Stromal cell of bone marrow (primary cell): ENCODE measurements at regions not wholly inside any gene's neighbourhood (a gene's known extent, or its start where the extent isn't known, plus 50 kb on each side); places are given as distances from the start of the nearest gene placed in this dataset.
A peak's percentile ranks its signal among the peaks of the same experiment; 100 is the strongest.

Experiments used
- DNase-seq: peaks from one replicate; pipeline ENCODE4 v3.0.0-alpha.2; 2012; ENCODE audit warnings: low read depth

DNA sequence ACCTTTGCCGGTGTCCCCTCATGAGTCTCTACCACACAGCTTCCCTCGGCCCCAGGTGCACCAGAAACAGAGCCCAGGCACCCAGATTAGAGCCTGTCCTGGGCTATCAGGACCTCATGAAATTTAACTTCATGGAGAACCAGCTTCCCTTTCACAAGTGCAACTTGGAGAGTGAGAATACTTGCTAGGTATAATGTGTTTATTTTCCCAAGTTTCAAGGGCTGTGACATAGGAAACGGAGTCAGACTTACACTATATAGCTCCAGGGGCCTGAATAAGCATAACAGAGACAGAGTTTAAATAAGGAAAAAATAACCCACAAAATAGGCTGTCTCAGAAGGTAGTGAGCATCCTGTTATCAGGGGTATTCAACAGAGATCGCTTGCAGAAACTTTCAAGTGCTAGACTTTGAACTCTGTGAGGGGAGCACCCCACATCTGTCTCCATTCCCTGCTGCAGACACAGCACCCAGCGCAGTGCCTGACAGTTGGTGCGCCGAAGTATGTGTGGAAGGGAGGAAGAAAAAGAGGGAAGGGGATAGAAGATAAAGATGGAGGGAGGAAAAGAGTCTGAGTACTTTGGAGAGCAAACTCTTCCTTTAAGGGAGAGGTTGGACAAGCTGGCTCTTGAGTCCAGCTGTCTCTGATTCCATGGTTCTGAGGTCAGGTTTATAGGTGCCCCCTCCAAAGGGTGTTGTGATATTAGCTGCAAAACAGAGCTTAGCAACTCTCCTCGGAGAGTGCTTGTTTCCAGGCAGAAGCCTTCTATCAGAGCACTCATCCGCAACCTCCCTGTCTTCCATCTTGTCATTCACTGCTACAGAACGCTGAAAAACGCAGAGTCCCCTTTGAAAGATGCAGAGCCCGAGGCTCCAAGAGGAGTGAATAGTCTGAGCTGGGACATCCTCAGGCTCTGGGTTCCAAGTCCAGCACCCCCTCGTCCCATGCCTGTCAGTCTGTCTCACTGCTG, 84.8 kb downstream of the CPN2 start:
- DNase-seq = no peak

GRCh38 chr3:194267744-194268653, 83.1 kb downstream of the CPN2 start:
- no peak for DNase-seq

GRCh38 chr3:194268654-194269512, 82.2 kb downstream of the CPN2 start:
- DNase-seq = no peak

DNA sequence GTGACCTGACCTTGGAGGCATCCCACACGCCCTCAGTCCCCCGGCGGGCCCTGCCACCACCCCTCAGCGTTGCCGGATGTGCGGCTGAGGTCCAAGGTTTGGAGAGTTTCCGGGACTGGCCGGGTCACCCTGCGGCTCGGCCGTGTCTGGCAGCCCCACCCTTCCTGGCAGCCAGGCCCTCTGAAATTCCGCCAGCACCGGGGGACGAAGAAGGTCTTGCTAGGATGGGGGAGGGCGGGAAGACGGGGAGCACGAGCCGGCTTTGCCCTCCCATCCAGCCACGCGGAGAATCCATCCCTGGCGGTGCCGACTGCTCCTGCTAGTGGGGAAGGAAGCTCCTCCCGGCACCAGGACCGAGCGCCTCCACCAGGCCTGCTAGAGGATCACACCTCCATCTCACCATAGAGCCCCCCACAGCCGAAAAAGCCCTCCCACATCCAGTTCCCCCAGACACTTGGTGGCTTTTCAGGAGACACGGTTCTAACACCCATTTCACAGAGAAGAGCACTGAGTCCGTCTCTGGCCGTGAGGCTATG, 81.5 kb downstream of the CPN2 start:
- no peak for DNase-seq

DNA sequence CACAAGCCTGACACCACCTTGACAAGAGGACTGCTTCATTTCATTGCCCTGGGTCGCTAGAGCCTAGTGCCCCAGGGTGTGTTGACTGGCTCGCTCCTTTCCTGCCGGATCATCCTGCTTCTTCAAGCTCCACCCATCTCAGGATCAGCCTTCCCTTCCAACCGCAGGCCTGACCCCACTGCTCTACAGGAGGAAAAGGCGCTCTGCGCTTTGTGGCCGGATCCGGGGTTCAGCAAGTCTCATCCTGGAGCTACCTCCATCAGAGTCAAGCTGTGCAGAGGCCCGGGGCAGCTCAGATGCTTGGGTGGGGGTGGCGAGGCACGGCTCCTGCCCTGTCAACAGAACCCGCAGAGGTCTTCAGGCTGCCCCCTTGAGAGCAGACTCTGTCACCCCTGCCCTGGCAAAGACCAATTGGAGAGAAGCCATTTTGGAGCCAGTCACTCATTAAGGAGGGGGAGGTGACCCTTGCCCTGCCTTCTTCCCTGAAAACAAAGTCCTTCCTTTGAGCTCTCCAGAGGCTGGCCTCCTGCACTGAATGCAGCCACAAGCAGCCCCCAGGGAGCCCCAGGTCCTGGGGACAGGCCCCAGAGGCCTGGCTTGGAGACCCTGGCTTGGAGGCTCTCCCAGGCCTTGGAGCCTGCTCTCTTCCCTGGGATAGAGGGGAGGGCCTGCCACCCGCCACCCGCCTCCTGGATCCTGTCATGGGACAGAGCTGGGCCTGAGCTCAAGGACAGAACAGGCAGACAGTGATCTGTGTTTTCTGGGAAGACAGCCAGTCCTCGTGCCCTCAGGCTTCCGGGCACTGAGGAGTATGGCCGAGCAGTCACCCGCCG, 80.3 kb downstream of the CPN2 start:
- DNase-seq = no peak

DNA sequence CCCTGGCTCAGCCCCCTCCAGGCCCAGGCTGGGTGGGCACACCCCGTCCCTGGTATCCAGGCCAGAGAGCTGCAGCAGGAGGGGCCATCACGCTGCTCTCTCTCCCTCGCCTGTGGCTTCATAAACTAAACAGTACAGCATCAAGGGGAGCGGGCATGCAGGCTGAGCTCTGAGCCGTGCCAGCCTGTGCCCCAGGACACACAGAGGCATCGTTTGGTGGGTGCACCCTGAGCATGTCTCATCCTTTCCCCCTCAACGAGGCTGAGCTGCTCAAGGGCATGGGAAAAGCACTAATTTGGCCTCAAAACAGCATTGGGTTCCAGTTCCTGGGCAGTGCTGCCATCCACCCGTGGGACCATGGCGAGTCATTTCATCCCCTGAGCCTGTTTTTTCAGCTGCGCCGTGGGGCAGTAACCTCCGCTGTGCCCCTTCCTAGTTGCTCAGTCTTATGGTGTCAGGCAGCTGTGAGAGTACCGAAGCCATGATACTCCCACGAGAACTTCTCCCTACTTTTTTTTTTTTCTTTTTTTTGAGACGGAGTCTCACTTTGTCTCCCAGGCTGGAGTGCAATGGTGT, 79.6 kb downstream of the CPN2 start:
- no peak for DNase-seq

DNA sequence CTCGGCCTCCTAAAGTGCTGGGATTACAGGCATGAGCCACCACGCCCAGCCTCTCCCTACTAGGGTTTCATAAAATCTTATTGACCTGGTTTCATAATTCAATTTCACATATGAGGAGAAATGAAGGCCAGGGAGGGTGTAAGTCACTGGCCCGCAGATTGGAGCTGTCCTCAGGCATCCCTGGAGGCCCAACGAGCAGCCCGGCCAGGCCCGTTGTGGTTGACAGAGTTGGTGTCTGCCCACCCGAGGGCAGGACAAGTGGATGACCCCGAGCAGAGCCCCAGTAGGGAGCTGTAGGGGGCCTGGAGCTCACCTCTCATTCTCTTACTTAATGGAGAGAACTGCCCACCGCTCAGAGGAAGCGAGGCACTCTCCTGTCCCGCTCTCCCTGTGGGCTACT, 78.9 kb downstream of the CPN2 start:
- DNase-seq = no peak

DNA sequence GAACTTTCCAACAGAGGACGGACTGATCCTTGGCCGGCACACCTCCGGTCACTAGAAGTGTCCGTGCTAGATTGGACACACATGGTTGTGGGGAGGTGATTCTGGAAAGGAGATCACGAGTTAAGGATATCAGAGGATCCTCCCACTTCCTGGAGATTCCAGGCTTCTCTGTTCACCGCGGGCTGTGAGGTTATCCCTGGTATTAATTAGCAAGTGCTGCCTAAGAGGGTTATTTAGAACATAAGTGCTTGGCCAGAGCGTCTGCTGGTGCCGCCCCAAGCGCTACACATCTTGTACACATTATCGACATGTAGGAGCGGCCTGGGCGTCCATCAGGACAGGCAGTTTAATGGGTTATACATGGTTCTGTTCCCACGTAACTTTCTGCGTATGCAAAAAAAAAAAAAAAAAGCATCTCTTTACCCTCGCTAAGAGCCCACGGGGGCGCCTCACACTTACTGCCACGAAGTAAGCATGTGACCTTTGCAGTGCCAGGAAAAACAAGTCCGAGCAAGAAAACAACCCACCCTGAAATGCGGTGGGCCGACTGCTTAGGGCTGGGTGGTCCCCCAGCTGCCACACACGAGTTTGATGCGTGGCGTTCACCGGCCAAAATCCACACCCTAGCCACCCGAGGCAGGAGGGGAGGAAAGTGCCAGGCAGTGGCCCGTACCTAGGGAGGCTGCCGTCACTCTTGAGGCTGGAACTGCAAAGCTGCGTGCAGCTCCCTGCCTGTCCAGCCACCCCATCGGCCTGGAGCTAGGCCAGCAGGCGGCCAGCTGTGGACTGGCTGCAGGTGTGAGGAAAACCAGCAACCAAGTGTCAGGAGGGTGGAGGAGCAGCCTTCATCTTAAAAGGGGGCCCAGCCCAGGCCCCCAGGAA, 78.0 kb downstream of the CPN2 start:
- no peak for DNase-seq

- DNase-seq = no peak
Observed at GRCh38 chr3:194273743-194274310, 77.3 kb downstream of the CPN2 start.

- DNase-seq = no peak
Observed at GRCh38 chr3:194274424-194275085, 76.6 kb downstream of the CPN2 start.

DNA sequence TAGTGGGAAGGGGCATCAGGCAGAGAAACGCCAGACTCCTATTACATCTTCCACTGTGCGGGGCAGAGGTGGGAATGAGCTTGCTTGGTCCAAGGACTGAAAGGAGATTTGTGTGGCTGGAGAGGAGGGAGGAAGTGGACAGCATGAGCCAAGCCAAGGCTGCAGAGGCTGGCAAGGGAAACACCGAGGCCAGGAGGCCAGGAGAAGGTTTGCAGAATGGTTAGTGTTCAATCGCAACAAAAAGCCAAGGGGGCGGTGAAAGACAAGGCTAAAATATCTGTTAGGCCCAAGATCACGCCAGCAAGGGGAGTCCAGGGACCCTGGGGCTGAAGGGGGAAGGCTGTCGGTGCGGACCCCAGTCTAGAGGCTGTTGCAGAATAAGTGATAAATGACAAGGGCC, 75.8 kb downstream of the CPN2 start:
- no peak for DNase-seq

- DNase-seq = no peak
Observed at GRCh38 chr3:194275721-194276120, 75.4 kb downstream of the CPN2 start.

GRCh38 chr3:194276768-194277103, 74.4 kb downstream of the CPN2 start:
- no peak for DNase-seq

DNA sequence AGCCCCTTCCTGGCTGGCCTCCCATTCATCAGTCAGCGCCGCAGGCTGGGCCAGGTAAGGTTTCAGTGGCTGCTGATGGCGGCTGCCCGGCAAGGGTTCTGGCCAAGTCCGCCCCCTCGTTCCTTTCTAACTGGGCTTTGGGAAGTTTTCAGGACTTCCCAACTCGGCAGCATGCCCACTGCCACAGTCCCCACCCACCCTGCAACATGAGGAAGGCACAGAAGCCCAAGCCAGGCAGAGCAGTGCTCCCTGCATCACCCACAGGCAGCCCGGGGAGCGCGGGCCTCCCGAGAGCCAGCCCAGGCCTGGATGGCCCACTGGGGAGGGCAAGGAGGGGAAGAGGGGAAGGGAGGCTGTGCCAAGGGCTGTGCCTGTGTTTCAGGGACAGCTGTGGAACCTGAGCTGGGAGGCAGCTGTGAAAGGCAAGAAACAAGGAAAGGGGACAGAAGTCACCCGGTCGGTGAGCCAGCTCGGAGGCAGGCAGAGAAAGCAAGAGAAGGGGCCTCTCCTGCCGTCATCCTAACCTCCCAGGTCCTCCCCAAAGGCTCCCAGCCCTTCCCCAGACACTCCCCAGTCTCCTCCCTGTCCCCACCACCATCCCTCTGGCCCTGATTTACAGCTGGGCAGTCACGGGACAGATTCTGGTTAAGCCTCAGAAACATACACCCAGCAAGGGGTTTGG, 73.9 kb downstream of the CPN2 start:
- no peak for DNase-seq

GRCh38 chr3:194277786-194278130, 73.4 kb downstream of the CPN2 start:
- DNase-seq = peak; percentile 74

- no peak for DNase-seq
Observed at GRCh38 chr3:194278186-194278845, 72.8 kb downstream of the CPN2 start.

GRCh38 chr3:194279101-194279500, 72.0 kb downstream of the CPN2 start:
- DNase-seq = no peak
